ENCODE measurements at regions not wholly inside any gene's neighbourhood (a gene's known extent, or its start where the extent isn't known, plus 50 kb on each side); places are given as distances from the start of the nearest gene placed in this dataset.

DNA sequence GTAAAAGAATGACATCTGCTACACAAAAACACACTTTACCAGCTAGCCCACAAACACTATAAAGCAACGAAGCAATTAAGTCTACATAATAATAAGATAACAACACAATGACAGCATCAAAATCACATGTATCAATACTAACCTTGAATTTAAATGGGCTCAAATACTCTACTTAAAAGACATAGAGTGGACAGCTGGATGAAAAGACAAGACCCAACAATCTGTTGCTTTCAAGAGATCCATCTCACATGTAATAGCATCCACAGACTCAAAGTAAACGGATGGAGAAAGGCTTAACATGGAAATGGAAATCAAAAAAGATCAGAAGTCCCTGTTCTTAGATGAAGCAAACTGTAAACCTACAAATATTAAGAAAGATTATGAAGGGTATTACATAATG, 2175.9 kb downstream of the PCDH9 start:
- TF ChIP-seq, protein P1, sequence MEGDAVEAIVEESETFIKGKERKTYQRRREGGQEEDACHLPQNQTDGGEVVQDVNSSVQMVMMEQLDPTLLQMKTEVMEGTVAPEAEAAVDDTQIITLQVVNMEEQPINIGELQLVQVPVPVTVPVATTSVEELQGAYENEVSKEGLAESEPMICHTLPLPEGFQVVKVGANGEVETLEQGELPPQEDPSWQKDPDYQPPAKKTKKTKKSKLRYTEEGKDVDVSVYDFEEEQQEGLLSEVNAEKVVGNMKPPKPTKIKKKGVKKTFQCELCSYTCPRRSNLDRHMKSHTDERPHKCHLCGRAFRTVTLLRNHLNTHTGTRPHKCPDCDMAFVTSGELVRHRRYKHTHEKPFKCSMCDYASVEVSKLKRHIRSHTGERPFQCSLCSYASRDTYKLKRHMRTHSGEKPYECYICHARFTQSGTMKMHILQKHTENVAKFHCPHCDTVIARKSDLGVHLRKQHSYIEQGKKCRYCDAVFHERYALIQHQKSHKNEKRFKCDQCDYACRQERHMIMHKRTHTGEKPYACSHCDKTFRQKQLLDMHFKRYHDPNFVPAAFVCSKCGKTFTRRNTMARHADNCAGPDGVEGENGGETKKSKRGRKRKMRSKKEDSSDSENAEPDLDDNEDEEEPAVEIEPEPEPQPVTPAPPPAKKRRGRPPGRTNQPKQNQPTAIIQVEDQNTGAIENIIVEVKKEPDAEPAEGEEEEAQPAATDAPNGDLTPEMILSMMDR (IDR thresholded peaks at IDR 0.05), result no peak
- no peaks in the 10 kb centered on the region for H3K27me3 Mint-ChIP-seq (ENCODE audit: unreplicated experiment)
- DNase-seq (ENCODE audit: extremely low spot score, unreplicated experiment), result no peak
- no peak overlapping the region for H3K27ac Mint-ChIP-seq (ENCODE audit: unreplicated experiment)
- no peak overlapping the region for H3K4me3 Mint-ChIP-seq (ENCODE audit: unreplicated experiment)
- peaks cover 17% of the 10 kb centered on the region for H3K9me3 Mint-ChIP-seq (ENCODE audit: unreplicated experiment)
- H3K36me3 Mint-ChIP-seq (ENCODE audit: unreplicated experiment), result no peaks in the 10 kb centered on the region
- H3K4me1 Mint-ChIP-seq (ENCODE audit: unreplicated experiment), result no peaks in the 10 kb centered on the region

DNA sequence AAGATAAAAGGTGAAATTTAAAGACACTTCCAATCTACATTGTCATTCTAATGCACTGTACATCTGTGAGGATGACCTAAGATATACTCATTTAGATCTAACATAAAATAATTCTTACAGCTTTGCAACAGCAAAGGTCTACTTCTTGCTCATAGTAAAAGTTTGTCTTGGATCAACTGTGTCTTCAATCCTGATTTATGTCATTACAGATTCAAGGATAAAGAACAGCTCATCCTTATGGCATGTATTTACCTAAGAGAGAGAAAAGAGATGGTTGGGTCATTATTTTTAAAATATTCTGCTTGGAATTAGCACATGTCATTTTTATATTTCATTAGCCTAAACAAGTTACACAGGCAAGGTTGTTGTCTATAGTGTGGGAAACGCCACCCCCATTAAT, 2193.1 kb downstream of the PCDH9 start:
- DNase-seq (ENCODE audit: extremely low spot score, unreplicated experiment), result no peak
- H3K4me3 Mint-ChIP-seq (ENCODE audit: unreplicated experiment), result no peak overlapping the region
- TF ChIP-seq, protein P1 (IDR thresholded peaks at IDR 0.05), result no peak
- H3K27ac Mint-ChIP-seq (ENCODE audit: unreplicated experiment), result no peak overlapping the region
- H3K4me1 Mint-ChIP-seq (ENCODE audit: unreplicated experiment), result peaks cover 21% of the 10 kb centered on the region
- H3K36me3 Mint-ChIP-seq (ENCODE audit: unreplicated experiment), result no peaks in the 10 kb centered on the region
- no peaks in the 10 kb centered on the region for H3K9me3 Mint-ChIP-seq (ENCODE audit: unreplicated experiment)
- no peaks in the 10 kb centered on the region for H3K27me3 Mint-ChIP-seq (ENCODE audit: unreplicated experiment)

DNA sequence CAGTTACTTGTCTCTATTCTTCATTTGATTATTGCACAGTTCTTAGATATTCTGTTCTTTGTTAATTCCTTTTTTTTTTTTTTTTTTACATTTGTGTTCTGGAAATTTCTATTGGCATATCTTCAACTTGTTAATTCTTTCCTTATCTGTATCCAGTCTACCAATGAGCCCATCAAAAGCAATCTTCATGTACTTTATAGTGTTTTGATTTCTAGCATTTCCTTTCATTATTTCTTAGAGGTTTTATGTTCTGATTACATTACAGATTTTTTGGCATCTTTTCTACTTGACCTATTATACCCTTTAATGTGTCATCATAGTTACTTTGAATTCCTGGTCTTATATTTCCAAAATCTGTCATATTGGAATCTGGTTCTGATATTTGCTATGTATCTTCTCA, 2194.8 kb downstream of the PCDH9 start:
- Mint-ChIP-seq H3K36me3 (ENCODE audit: unreplicated experiment) (no peaks in the 10 kb centered on the region), H3K27me3 (ENCODE audit: unreplicated experiment) (no peaks in the 10 kb centered on the region), H3K27ac (ENCODE audit: unreplicated experiment) (no peak overlapping the region), H3K4me3 (ENCODE audit: unreplicated experiment) (no peak overlapping the region), H3K4me1 (ENCODE audit: unreplicated experiment) (peaks cover 21% of the 10 kb centered on the region), H3K9me3 (ENCODE audit: unreplicated experiment) (peaks cover 8% of the 10 kb centered on the region)
- no peak for DNase-seq (ENCODE audit: extremely low spot score, unreplicated experiment)
- TF ChIP-seq, protein P1 (IDR thresholded peaks at IDR 0.05), result no peak

DNA sequence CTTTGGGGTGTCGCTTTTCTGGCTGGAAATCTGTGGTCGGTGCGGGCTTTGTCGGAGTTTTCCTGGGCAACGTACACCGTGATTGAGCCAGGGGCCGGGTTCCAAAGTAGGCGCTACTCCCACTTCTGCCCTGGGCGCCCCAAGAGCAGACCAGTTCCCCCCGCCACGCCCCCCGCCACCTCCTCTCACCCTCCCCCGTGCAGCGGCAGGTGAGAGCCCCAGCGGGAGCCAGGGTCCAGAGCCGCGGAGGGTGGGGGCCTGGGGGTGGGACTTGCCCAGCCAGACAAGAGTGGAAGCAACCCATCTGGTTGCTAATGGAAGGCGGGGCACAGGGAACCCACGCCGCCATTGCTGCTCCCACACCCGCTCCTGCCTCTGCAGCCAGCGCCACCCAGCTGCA, 2195.9 kb downstream of the PCDH9 start:
- H3K27ac Mint-ChIP-seq (ENCODE audit: unreplicated experiment), result no peak overlapping the region
- H3K4me3 Mint-ChIP-seq (ENCODE audit: unreplicated experiment), result no peak overlapping the region
- TF ChIP-seq, protein P1 (IDR thresholded peaks at IDR 0.05), result no peak
- H3K27me3 Mint-ChIP-seq (ENCODE audit: unreplicated experiment), result no peaks in the 10 kb centered on the region
- peaks cover 26% of the 10 kb centered on the region for H3K4me1 Mint-ChIP-seq (ENCODE audit: unreplicated experiment)
- DNase-seq (ENCODE audit: extremely low spot score, unreplicated experiment), result no peak
- peaks cover 13% of the 10 kb centered on the region for H3K9me3 Mint-ChIP-seq (ENCODE audit: unreplicated experiment)
- H3K36me3 Mint-ChIP-seq (ENCODE audit: unreplicated experiment), result no peaks in the 10 kb centered on the region

DNA sequence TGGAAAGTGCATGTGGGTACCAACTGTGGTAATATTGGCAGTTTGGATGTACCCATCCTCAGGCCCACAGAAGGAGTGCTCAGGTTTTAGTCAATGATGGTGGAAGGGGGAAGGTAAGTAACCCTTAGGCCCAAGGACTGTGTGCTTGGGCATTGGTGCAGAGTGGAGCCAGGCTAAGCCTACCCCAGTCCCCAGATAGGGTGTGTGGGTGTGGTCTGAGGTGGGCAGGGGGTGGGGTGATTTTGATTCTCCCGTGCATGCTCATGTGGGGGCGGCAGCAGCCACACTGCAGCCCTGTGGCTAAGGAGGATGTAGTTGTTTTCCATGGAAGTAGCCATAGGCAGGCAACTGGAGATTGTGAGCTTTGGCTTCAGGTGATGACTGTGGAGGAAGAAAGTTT, 2197.3 kb downstream of the PCDH9 start:
- Mint-ChIP-seq H3K27ac (ENCODE audit: unreplicated experiment) (no peak overlapping the region), H3K9me3 (ENCODE audit: unreplicated experiment) (peaks cover 13% of the 10 kb centered on the region), H3K36me3 (ENCODE audit: unreplicated experiment) (no peaks in the 10 kb centered on the region), H3K27me3 (ENCODE audit: unreplicated experiment) (no peaks in the 10 kb centered on the region), H3K4me3 (ENCODE audit: unreplicated experiment) (no peak overlapping the region), H3K4me1 (ENCODE audit: unreplicated experiment) (peaks cover 26% of the 10 kb centered on the region)
- TF ChIP-seq, protein P1 (IDR thresholded peaks at IDR 0.05), result no peak
- DNase-seq (ENCODE audit: extremely low spot score, unreplicated experiment), result no peak
